K562 (cell line): ENCODE measurements at regions not wholly inside any gene's neighbourhood (a gene's known extent, or its start where the extent isn't known, plus 50 kb on each side); places are given as distances from the start of the nearest gene placed in this dataset.

ENCODE experiments used
- FOXA3 ChIP-seq, 2 experiments: fragments of 450-650 bp in 1 of 2; sonication (generic) in 1 of 2; formaldehyde crosslinking; IDR thresholded peaks in 1 of 2; conservative IDR thresholded peaks in 1 of 2; 2 replicates each; pipeline versions ENCODE4 v1.4.0 to v1.8.0; 2020 to 2022; ENCODE audit warnings: mild to moderate bottlenecking in 2 of 2, missing genetic modification reagents in 1 of 2
- FUS ChIP-seq: fragments of 200-400 bp; formaldehyde crosslinking; optimal IDR thresholded peaks from 2 replicates; pipeline ENCODE3; 2017; ENCODE audit warnings: low read depth, low read length
- ILK ChIP-seq: fragments of 450-650 bp; IDR thresholded peaks from 2 replicates; pipeline ENCODE4 v1.6.1; 2016; ENCODE audit warnings: missing genetic modification characterization, low read depth, mild to moderate bottlenecking, missing compliant biosample characterization, moderate library complexity, borderline replicate concordance
- KLF16 ChIP-seq: IDR thresholded peaks from 2 replicates; pipeline ENCODE4 v1.6.1; 2016; ENCODE audit warnings: antibody characterized with exemption
- MAFK ChIP-seq: IDR thresholded peaks from 2 replicates; pipeline ENCODE4 v1.6.1; 2011; ENCODE audit warnings: low read length, improper control_type of control experiment
- NCOA4 ChIP-seq: fragments of 450-650 bp; IDR thresholded peaks from 2 replicates; pipeline ENCODE4 v1.6.1; 2018; ENCODE audit warnings: mild to moderate bottlenecking; ENCODE audit not compliant: partially characterized antibody
- RAD51 ChIP-seq: fragments of 450-650 bp; IDR thresholded peaks from 2 replicates; pipeline ENCODE4 v1.7.1; 2016; ENCODE audit warnings: low read depth, mild to moderate bottlenecking, borderline replicate concordance
- SMAD2 ChIP-seq: fragments of 150-350 bp; IDR thresholded peaks from 2 replicates; pipeline ENCODE4 v1.6.1; 2014; ENCODE audit warnings: low read depth, mild to moderate bottlenecking, low read length
- SMC3 ChIP-seq: conservative IDR thresholded peaks from 2 replicates; pipeline ENCODE4 v1.6.1; 2011; ENCODE audit warnings: low read depth, low read length, improper control_type of control experiment; ENCODE audit not compliant: insufficient read depth
- ZBTB7A ChIP-seq: IDR thresholded peaks from 2 replicates; pipeline ENCODE4 v1.6.1; 2011; ENCODE audit warnings: low read depth, mild to moderate bottlenecking, low read length, moderate library complexity, borderline replicate concordance; ENCODE audit not compliant: control insufficient read depth
- ZKSCAN8 ChIP-seq: fragments of 200-800 bp; sonication (Bioruptor generic); IDR thresholded peaks from 2 replicates; pipeline ENCODE4 v1.6.1; 2016; ENCODE audit warnings: missing genetic modification characterization, missing compliant biosample characterization
- ZNF217 ChIP-seq: sonication (generic); formaldehyde crosslinking; IDR thresholded peaks from 2 replicates; pipeline ENCODE4 v1.8.0; 2022; ENCODE audit warnings: mild to moderate bottlenecking, missing genetic modification reagents
- ZSCAN29 ChIP-seq: fragments of 450-650 bp; IDR thresholded peaks from 2 replicates; pipeline ENCODE4 v1.6.1; 2017
- TF ChIP-seq, protein P1 (sequence below): IDR thresholded peaks from 3 replicates; pipeline ENCODE4 v1.6.1; 2011; ENCODE audit warnings: borderline replicate concordance, mild to moderate bottlenecking; ENCODE audit not compliant: insufficient read length, insufficient read depth
- TF ChIP-seq, protein P2 (sequence below): fragments of 250-450 bp; sonication (Bioruptor Pico); IDR thresholded peaks from 2 replicates; pipeline ENCODE4 v1.4.0; 2020; ENCODE audit warnings: mild to moderate bottlenecking, moderate library complexity
- TF ChIP-seq, protein P3 (sequence below), 2 experiments: IDR thresholded peaks; 2 replicates each; pipeline ENCODE4 v1.6.1; 2012; ENCODE audit warnings: improper control_type of control experiment in 2 of 2, low read depth in 2 of 2, low read length in 2 of 2, borderline replicate concordance in 1 of 2
- TF ChIP-seq, protein P4 (sequence below): fragments of 450-650 bp; formaldehyde crosslinking; IDR thresholded peaks from 2 replicates; pipeline ENCODE4 v1.4.0; 2022; ENCODE audit warnings: missing genetic modification characterization
- TF ChIP-seq, protein P5 (sequence below): sonication (generic); IDR thresholded peaks from 2 replicates; pipeline ENCODE4 v1.6.1; 2016

DNA sequence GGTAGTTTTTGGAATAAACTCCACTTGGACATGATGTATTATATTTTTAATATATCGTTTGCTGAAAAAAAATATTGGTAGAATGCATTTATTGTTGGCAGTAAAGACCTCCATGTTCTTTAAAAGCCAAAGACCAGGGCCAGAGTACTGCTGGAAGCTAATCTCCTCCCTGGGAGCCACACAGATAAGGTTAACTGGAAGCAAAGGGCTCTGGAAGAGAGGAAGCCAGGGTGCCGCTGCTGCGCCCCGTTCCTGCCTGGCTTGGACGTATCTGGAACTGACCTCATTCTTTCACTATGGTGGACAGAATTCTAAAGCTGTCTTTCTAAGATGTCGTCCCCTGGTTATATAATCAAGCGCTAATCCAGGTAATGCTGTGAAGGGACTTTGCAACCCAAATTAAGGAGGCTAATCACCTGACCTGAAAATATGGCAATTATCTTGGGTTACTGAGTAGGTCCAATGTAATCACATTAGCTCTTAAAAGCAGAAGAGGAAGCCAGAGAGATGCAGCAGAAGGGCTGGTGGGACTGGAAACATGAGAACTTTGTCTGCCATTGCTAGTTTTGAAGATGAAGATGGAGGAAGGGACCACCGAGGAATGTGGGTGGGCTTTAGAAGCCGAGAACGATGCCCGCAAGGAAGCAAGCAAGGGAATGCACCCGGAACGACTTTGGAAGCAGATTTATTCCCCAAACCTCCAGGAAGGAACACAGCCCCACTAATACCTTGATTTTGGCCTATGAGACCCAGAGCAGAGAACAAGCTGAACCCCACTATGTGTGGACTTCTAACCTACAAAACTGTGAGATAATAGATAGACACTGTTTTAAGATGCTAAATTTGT is 167.7 kb upstream of the KCNJ15 start (continued):
- TF ChIP-seq, protein P1, sequence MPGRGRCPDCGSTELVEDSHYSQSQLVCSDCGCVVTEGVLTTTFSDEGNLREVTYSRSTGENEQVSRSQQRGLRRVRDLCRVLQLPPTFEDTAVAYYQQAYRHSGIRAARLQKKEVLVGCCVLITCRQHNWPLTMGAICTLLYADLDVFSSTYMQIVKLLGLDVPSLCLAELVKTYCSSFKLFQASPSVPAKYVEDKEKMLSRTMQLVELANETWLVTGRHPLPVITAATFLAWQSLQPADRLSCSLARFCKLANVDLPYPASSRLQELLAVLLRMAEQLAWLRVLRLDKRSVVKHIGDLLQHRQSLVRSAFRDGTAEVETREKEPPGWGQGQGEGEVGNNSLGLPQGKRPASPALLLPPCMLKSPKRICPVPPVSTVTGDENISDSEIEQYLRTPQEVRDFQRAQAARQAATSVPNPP = no peak
- no peak for TF ChIP-seq NCOA4
- no peak for TF ChIP-seq ZBTB7A
- TF ChIP-seq, protein P2, sequence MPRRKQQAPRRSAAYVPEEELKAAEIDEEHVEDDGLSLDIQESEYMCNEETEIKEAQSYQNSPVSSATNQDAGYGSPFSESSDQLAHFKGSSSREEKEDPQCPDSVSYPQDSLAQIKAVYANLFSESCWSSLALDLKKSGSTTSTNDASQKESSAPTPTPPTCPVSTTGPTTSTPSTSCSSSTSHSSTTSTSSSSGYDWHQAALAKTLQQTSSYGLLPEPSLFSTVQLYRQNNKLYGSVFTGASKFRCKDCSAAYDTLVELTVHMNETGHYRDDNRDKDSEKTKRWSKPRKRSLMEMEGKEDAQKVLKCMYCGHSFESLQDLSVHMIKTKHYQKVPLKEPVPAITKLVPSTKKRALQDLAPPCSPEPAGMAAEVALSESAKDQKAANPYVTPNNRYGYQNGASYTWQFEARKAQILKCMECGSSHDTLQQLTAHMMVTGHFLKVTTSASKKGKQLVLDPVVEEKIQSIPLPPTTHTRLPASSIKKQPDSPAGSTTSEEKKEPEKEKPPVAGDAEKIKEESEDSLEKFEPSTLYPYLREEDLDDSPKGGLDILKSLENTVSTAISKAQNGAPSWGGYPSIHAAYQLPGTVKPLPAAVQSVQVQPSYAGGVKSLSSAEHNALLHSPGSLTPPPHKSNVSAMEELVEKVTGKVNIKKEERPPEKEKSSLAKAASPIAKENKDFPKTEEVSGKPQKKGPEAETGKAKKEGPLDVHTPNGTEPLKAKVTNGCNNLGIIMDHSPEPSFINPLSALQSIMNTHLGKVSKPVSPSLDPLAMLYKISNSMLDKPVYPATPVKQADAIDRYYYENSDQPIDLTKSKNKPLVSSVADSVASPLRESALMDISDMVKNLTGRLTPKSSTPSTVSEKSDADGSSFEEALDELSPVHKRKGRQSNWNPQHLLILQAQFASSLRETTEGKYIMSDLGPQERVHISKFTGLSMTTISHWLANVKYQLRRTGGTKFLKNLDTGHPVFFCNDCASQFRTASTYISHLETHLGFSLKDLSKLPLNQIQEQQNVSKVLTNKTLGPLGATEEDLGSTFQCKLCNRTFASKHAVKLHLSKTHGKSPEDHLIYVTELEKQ = no peak
- TF ChIP-seq ZNF217 = no peak
- no peak for TF ChIP-seq FOXA3 (CRISPR knock-in tag; conservative IDR thresholded peaks at IDR 0.05 in 1 of 2, IDR thresholded peaks at IDR 0.05 in 1 of 2)
- no peak for TF ChIP-seq RAD51
- TF ChIP-seq MAFK = no peak
- TF ChIP-seq, protein P3, sequence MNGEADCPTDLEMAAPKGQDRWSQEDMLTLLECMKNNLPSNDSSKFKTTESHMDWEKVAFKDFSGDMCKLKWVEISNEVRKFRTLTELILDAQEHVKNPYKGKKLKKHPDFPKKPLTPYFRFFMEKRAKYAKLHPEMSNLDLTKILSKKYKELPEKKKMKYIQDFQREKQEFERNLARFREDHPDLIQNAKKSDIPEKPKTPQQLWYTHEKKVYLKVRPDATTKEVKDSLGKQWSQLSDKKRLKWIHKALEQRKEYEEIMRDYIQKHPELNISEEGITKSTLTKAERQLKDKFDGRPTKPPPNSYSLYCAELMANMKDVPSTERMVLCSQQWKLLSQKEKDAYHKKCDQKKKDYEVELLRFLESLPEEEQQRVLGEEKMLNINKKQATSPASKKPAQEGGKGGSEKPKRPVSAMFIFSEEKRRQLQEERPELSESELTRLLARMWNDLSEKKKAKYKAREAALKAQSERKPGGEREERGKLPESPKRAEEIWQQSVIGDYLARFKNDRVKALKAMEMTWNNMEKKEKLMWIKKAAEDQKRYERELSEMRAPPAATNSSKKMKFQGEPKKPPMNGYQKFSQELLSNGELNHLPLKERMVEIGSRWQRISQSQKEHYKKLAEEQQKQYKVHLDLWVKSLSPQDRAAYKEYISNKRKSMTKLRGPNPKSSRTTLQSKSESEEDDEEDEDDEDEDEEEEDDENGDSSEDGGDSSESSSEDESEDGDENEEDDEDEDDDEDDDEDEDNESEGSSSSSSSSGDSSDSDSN (IDR thresholded peaks at IDR 0.05; ENCODE audit: borderline replicate concordance in 1 of 2, low read depth in 2 of 2, low read length in 2 of 2) = peak; percentile 95 to 99; a peak in 3 of 4 replicates
- TF ChIP-seq SMAD2 = no peak
- no peak for TF ChIP-seq KLF16
- no peak for TF ChIP-seq SMC3
- no peak for TF ChIP-seq FUS
- TF ChIP-seq ILK (tag) = no peak
- no peak for TF ChIP-seq ZSCAN29
- TF ChIP-seq, protein P4, sequence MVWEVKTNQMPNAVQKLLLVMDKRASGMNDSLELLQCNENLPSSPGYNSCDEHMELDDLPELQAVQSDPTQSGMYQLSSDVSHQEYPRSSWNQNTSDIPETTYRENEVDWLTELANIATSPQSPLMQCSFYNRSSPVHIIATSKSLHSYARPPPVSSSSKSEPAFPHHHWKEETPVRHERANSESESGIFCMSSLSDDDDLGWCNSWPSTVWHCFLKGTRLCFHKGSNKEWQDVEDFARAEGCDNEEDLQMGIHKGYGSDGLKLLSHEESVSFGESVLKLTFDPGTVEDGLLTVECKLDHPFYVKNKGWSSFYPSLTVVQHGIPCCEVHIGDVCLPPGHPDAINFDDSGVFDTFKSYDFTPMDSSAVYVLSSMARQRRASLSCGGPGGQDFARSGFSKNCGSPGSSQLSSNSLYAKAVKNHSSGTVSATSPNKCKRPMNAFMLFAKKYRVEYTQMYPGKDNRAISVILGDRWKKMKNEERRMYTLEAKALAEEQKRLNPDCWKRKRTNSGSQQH (CRISPR knock-in tag) = no peak
- TF ChIP-seq ZKSCAN8 (CRISPR knock-in tag) = no peak
- TF ChIP-seq, protein P5, sequence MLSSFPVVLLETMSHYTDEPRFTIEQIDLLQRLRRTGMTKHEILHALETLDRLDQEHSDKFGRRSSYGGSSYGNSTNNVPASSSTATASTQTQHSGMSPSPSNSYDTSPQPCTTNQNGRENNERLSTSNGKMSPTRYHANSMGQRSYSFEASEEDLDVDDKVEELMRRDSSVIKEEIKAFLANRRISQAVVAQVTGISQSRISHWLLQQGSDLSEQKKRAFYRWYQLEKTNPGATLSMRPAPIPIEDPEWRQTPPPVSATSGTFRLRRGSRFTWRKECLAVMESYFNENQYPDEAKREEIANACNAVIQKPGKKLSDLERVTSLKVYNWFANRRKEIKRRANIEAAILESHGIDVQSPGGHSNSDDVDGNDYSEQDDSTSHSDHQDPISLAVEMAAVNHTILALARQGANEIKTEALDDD = peak; percentile 15; the same call in 1 of the 2 replicates
